Spleen (tissue), 11 donors: ENCODE measurements at regions not wholly inside any gene's neighbourhood (a gene's known extent, or its start where the extent isn't known, plus 50 kb on each side); places are given as distances from the start of the nearest gene placed in this dataset.
"Not testable (repeated sequence)": the region's sequence is repeated elsewhere in the genome, so short reads cannot be mapped to it uniquely, and the experiment has no call there.

Source experiments
- DNase-seq: peaks from one replicate; pipeline ENCODE4 v3.0.0-alpha.2; 2020
- H3K27ac ChIP-seq, 8 donors: fragments of 200-600 bp; sonication (generic) in 7 of 8; 1 replicate in 4 of 8; 2 replicates in 4 of 8; pipeline versions ENCODE4 v1.5.0 to v1.8.0; 2016 to 2021; ENCODE audit warnings: inconsistent platforms in 4 of 8, mild to moderate bottlenecking in 4 of 8, moderate library complexity in 1 of 8
- H3K27me3 ChIP-seq, 7 donors: fragments of 200-600 bp; sonication (generic) in 6 of 7; replicated peaks in 1 of 7; 1 replicate in 4 of 7; 2 replicates in 3 of 7; pipeline versions ENCODE4 v1.5.0 to v1.8.0; 2016 to 2021; ENCODE audit warnings: inconsistent platforms in 3 of 7, mild to moderate bottlenecking in 1 of 7
- H3K36me3 ChIP-seq, 6 donors: fragments of 200-600 bp; sonication (generic) in 5 of 6; 1 replicate in 4 of 6; 2 replicates in 2 of 6; pipeline versions ENCODE4 v1.5.0 to v1.8.0; 2016 to 2021; ENCODE audit warnings: inconsistent platforms in 2 of 6
- H3K4me1 ChIP-seq, 6 donors: fragments of 200-600 bp; sonication (generic) in 5 of 6; 1 replicate in 3 of 6; 2 replicates in 3 of 6; pipeline versions ENCODE4 v1.5.0 to v1.8.0; 2016 to 2021; ENCODE audit warnings: inconsistent platforms in 3 of 6
- H3K4me3 ChIP-seq, 8 donors: fragments of 200-600 bp; sonication (generic) in 7 of 8; 1 replicate in 4 of 8; 2 replicates in 4 of 8; pipeline versions ENCODE4 v1.5.0 to v1.8.0; 2016 to 2021; ENCODE audit warnings: inconsistent platforms in 4 of 8, mild to moderate bottlenecking in 4 of 8, moderate library complexity in 2 of 8
- H3K9me3 ChIP-seq, 8 donors: fragments of 200-600 bp; sonication (generic) in 7 of 8; 1 replicate in 4 of 8; 2 replicates in 4 of 8; pipeline versions ENCODE4 v1.5.0 to v1.8.0; 2016 to 2021; ENCODE audit warnings: inconsistent platforms in 4 of 8
- CTCF ChIP-seq, 11 experiments: fragments of 200-600 bp in 7 of 11; fragments of 450-650 bp in 4 of 11; sonication (generic) in 4 of 11; IDR thresholded peaks in 8 of 11; conservative IDR thresholded peaks in 3 of 11; 1 replicate in 7 of 11; 2 replicates in 4 of 11; pipeline versions ENCODE4 v1.4.0 to v1.8.0; 2016 to 2021; ENCODE audit warnings: antibody characterized with exemption in 11 of 11, inconsistent platforms in 4 of 11, mild to moderate bottlenecking in 1 of 11
- POLR2A ChIP-seq, 3 donors: fragments of 450-650 bp; IDR thresholded peaks; one replicate each; pipeline ENCODE4 v1.5.1; 2017; ENCODE audit warnings: antibody characterized with exemption in 3 of 3, mild to moderate bottlenecking in 1 of 3
- POLR2AphosphoS5 ChIP-seq, 3 donors: sonication (generic); formaldehyde crosslinking; IDR thresholded peaks; one replicate each; pipeline ENCODE4 v1.5.1; 2017; ENCODE audit warnings: antibody characterized with exemption in 3 of 3
- WGBS, 5 donors: extraction: QIAGEN DNeasy Blood & Tissue Kit in 3 of 5; methylation state at CpG; one replicate each; pipeline versions ENCODE4 v1.1.5 to v1.1.7; 2013 to 2018; 5-methylcytosine and 5-hydroxymethylcytosine counted together
- intact Hi-C: fragments of 100-400 bp; cut with DNase I; formaldehyde crosslinking; loops from one replicate; pipeline ENCODE4 v1.15.0; 2023; ENCODE audit warnings: low total_unique reads
- donor health status: healthy with polysubstance abuse.
- donor health status: DM: no; HTN: no; CAD: no; lungs with moderate emphysema.
- donor health status: DM: no; HTN: no; CAD: no.
- donor health status: Bipolar disorder and iron deficiency.
- donor health status: healthy.
- donor health status: DM: no; HTN: no; CAD: no.
- donor health status: DM: yes; HTN: yes; CAD: no.

GRCh38 chrX:139475432-139475831, 55.1 kb upstream of the F9 start:
- H3K9me3 ChIP-seq: no peaks in the 10 kb centered on the region
- H3K4me3 ChIP-seq: no peak overlapping the region
- H3K27ac ChIP-seq: no peak overlapping the region
- H3K27me3 ChIP-seq: no peaks in the 10 kb centered on the region
- intact Hi-C loops: no loop called here
- H3K36me3 ChIP-seq: no peaks in the 10 kb centered on the region
- WGBS, 5 donors: 29 to 40% (median 33%) methylated on average over 3 of the region's 3 CpGs
- no peak for TF ChIP-seq POLR2AphosphoS5 (IDR thresholded peaks at IDR 0.05)
- no peak for TF ChIP-seq CTCF (IDR thresholded peaks at IDR 0.05 in 8 of 11, conservative IDR thresholded peaks at IDR 0.05 in 3 of 11)
- no peak for TF ChIP-seq POLR2A (IDR thresholded peaks at IDR 0.05)
- no peak for DNase-seq
- H3K4me1 ChIP-seq: no peaks in the 10 kb centered on the region

- DNase-seq, H3K4me3 ChIP-seq, H3K27ac ChIP-seq, intact Hi-C loops, H3K4me1 ChIP-seq, H3K36me3 ChIP-seq, H3K27me3 ChIP-seq: not testable (repeated sequence)
- 81 to 100% (median 94%) methylated on average over 1 of the region's 1 CpG for WGBS, 5 donors
- H3K9me3 ChIP-seq: peaks cover 0 to 16% (median 3%) of the 10 kb centered on the region in 8 donors
Measured at GRCh38 chrX:139461945-139462344, 68.6 kb upstream of the F9 start.

GRCh38 chrX:139454743-139455142, 75.8 kb upstream of the F9 start:
- Histone ChIP-seq H3K27ac (no peak overlapping the region), H3K4me1 (no peaks in the 10 kb centered on the region), H3K27me3 (no peaks in the 10 kb centered on the region), H3K4me3 (no peak overlapping the region), H3K9me3 (no peaks in the 10 kb centered on the region), H3K36me3 (no peaks in the 10 kb centered on the region)
- intact Hi-C loops: no loop called here
- no peak for DNase-seq
- TF ChIP-seq POLR2AphosphoS5 (IDR thresholded peaks at IDR 0.05) (no peak), POLR2A (IDR thresholded peaks at IDR 0.05) (no peak), CTCF (IDR thresholded peaks at IDR 0.05 in 8 of 11, conservative IDR thresholded peaks at IDR 0.05 in 3 of 11) (no peak)
- WGBS, 5 donors: 35 to 89% (median 61%) methylated on average over 1 of the region's 1 CpG

GRCh38 chrX:139448996-139449395, 81.5 kb upstream of the F9 start:
- 55 to 78% (median 59%) methylated on average over 2 of the region's 2 CpGs for WGBS, 5 donors
- no peak for TF ChIP-seq CTCF (IDR thresholded peaks at IDR 0.05 in 8 of 11, conservative IDR thresholded peaks at IDR 0.05 in 3 of 11)
- no peak for TF ChIP-seq POLR2AphosphoS5 (IDR thresholded peaks at IDR 0.05)
- TF ChIP-seq POLR2A (IDR thresholded peaks at IDR 0.05): no peak
- Histone ChIP-seq H3K27me3 (no peaks in the 10 kb centered on the region), H3K27ac (no peak overlapping the region), H3K4me1 (no peaks in the 10 kb centered on the region), H3K4me3 (no peak overlapping the region), H3K36me3 (no peaks in the 10 kb centered on the region), H3K9me3 (peaks cover 0 to 8% (median 0%) of the 10 kb centered on the region in 8 donors)
- DNase-seq: no peak
- intact Hi-C loops: no loop called here

GRCh38 chrX:139446832-139447231, 83.7 kb upstream of the F9 start:
- H3K4me3 ChIP-seq: no peak overlapping the region
- no peaks in the 10 kb centered on the region for H3K27me3 ChIP-seq
- DNase-seq: no peak
- WGBS, 5 donors: 93 to 96% (median 96%) methylated on average over 8 to 40 of the region's 40 CpGs
- intact Hi-C loops: no loop called here
- H3K4me1 ChIP-seq: no peaks in the 10 kb centered on the region
- no peaks in the 10 kb centered on the region for H3K36me3 ChIP-seq
- H3K9me3 ChIP-seq: peaks cover 0 to 8% (median 0%) of the 10 kb centered on the region in 8 donors
- TF ChIP-seq CTCF (IDR thresholded peaks at IDR 0.05 in 8 of 11, conservative IDR thresholded peaks at IDR 0.05 in 3 of 11) (no peak), POLR2AphosphoS5 (IDR thresholded peaks at IDR 0.05) (no peak), POLR2A (IDR thresholded peaks at IDR 0.05) (no peak)
- H3K27ac ChIP-seq: no peak overlapping the region
